Activated naive CD8-positive, alpha-beta T cell treated with anti-CD3 and anti-CD28 coated beads, Interleukin-2, amount 50 U/mL, for 24 hours (primary cell): ENCODE measurements at regions not wholly inside any gene's neighbourhood (a gene's known extent, or its start where the extent isn't known, plus 50 kb on each side); places are given as distances from the start of the nearest gene placed in this dataset.
"Not testable (repeated sequence)": the region's sequence is repeated elsewhere in the genome, so short reads cannot be mapped to it uniquely, and the experiment has no call there.

ENCODE experiments used
- ATAC-seq: fragments of 150-1000 bp; cut with Tn5 transposase; one replicate; pipeline ENCODE4 v1.10.0; 2021
- DNase-seq: peaks from one replicate; pipeline ENCODE4 v3.0.0; 2021
- H3K27ac Mint-ChIP-seq: one replicate; pipeline ENCODE4 v1.8.0; 2021; ENCODE audit warnings: mild to moderate bottlenecking, mixed read lengths
- H3K27me3 Mint-ChIP-seq: one replicate; pipeline ENCODE4 v1.8.0; 2021; ENCODE audit warnings: mixed read lengths
- H3K36me3 Mint-ChIP-seq: one replicate; pipeline ENCODE4 v1.8.0; 2021; ENCODE audit warnings: low read depth, mixed read lengths
- H3K4me1 Mint-ChIP-seq: one replicate; pipeline ENCODE4 v1.8.0; 2021; ENCODE audit warnings: mixed read lengths
- H3K4me3 Mint-ChIP-seq: one replicate; pipeline ENCODE4 v1.8.0; 2021; ENCODE audit warnings: mild to moderate bottlenecking, moderate library complexity, mixed read lengths
- H3K9me3 Mint-ChIP-seq: one replicate; pipeline ENCODE4 v1.8.0; 2021; ENCODE audit warnings: mixed read lengths

DNA sequence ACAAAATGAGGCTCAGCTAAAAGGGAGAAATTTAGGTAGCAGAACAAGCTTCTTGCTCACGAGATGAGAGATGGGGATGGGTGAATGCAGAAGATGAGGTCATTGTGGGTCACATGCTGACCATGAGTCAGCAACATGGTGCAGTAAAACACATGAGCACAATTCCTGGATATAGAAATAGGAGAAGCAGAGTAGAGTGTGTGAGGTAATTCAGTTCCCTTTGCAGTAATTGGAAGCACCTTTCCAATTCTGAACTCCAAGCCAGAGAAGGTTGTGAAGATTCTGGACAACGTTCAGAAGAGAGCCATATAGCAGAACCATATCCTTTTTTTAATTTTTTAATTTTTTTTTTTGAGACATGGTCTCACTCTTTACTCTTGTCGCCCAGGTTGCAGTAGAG is 62.0 kb upstream of the LMNTD1 start:
- DNase-seq (no peak), ATAC-seq (no peak)
- no peak overlapping the region for H3K27ac Mint-ChIP-seq
- H3K4me1 Mint-ChIP-seq, result no peaks in the 10 kb centered on the region
- no peak overlapping the region for H3K4me3 Mint-ChIP-seq
- peaks cover 3% of the 10 kb centered on the region for H3K9me3 Mint-ChIP-seq
- H3K36me3 Mint-ChIP-seq, result no peaks in the 10 kb centered on the region
- H3K27me3 Mint-ChIP-seq, result no peaks in the 10 kb centered on the region

DNA sequence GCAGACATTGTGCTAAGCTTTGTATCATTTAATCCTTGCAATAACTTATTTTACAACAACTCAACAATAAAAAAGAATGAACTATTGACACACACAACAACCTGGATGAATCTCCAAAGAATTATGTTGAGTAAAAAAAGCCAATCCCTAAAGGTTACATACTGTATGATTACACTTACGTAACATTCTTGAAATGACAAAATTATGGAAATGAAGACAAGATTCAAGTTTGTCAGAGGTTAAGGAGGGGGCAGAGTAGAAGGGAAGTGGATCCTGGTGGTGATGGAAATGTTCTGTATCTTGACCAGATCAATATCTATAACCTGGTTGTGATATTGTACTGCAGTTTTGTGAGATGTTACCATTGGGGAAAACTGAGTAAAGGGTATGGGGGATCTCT is 63.2 kb upstream of the LMNTD1 start:
- ATAC-seq (no peak), DNase-seq (no peak)
- Mint-ChIP-seq H3K4me3 (no peak overlapping the region), H3K4me1 (no peaks in the 10 kb centered on the region), H3K9me3 (no peaks in the 10 kb centered on the region), H3K27me3 (no peaks in the 10 kb centered on the region), H3K27ac (no peak overlapping the region), H3K36me3 (no peaks in the 10 kb centered on the region)

DNA sequence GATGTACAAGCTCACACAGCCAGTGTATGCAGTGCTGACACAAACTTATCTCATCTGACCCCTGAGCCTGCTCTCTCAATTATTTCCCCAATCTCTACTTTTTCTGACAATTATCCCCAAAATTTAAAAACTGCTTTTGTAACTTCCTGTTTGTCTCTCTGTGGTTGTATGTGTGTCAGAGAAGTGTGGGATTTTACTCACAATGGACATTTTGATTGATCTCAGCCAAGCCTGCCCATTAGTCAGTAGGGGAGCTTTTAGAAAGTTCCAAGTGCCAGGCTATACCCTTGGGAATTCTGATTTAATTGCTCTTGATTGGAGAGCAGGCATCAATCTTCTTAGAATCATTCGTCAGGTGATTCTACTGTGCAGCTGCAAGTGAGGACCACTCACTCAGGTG is 64.9 kb upstream of the LMNTD1 start:
- DNase-seq, result no peak
- H3K4me3 Mint-ChIP-seq, result no peak overlapping the region
- no peak for ATAC-seq
- no peak overlapping the region for H3K27ac Mint-ChIP-seq
- no peaks in the 10 kb centered on the region for H3K4me1 Mint-ChIP-seq
- H3K27me3 Mint-ChIP-seq, result no peaks in the 10 kb centered on the region
- no peaks in the 10 kb centered on the region for H3K9me3 Mint-ChIP-seq
- H3K36me3 Mint-ChIP-seq, result no peaks in the 10 kb centered on the region

DNA sequence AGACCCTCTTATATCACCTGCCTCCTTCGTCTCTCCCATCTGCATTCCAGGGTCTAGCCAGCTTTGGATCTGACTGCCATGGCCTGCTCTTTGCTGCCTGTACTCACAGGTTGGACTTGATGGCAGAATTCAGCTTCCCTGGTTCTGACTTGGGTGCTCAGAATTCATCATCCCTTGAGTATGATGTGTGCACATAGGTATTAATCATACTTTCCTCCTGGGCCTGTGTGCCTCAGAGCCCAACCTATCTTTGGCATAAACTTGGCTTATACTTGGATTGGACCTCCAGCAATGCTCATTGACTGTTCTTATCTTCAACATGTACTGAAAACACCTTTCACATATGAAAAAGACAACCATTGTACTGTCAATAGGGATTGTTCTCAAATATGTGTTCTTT is 70.7 kb upstream of the LMNTD1 start:
- H3K36me3 Mint-ChIP-seq, result no peaks in the 10 kb centered on the region
- H3K27me3 Mint-ChIP-seq, result no peaks in the 10 kb centered on the region
- H3K4me1 Mint-ChIP-seq, result no peaks in the 10 kb centered on the region
- ATAC-seq (no peak), DNase-seq (no peak)
- H3K4me3 Mint-ChIP-seq, result no peak overlapping the region
- no peak overlapping the region for H3K27ac Mint-ChIP-seq
- no peaks in the 10 kb centered on the region for H3K9me3 Mint-ChIP-seq

DNA sequence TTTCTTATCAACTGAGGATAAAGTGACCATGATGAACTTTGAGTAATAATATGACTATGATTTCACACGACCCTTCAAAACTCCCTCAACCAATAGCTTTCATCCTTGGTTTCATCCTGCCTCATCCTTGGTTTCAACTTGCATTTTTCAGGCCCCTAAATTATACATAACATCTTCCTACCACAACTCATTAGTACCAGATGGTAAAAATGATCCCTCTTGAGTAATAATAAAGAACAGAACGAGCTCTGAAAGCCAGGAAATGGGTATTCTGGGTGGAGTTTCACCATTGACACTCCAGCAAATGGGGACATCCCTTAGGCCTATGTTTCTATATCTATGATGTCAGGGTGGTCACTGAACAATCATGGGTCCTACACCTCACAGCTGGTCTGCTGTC is 72.1 kb upstream of the LMNTD1 start:
- no peak for DNase-seq
- Mint-ChIP-seq H3K4me3 (no peak overlapping the region), H3K27ac (no peak overlapping the region), H3K36me3 (no peaks in the 10 kb centered on the region), H3K9me3 (no peaks in the 10 kb centered on the region), H3K27me3 (no peaks in the 10 kb centered on the region), H3K4me1 (no peaks in the 10 kb centered on the region)
- no peak for ATAC-seq

DNA sequence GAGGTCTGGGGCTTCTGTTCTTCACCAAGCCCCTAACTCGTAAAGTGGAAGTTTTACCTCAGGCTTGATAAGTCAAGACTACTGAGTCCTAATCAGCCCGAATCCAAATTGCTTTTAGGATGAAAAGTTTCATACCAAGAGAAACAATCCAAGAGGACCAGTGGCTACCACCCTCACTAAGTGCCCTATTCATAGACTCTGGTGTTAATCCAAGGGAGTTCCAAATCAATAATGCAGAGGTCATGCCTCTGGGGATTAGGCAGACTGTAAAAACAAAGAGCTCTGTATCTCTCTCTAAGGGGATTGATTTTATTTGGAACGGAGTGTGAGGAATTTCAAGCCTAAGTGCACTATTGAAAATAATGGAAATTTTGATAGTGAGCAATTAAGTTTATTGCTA is 76.3 kb upstream of the LMNTD1 start:
- no peak for ATAC-seq
- Mint-ChIP-seq H3K9me3 (no peaks in the 10 kb centered on the region), H3K4me1 (peaks cover 7% of the 10 kb centered on the region), H3K4me3 (no peak overlapping the region), H3K27ac (no peak overlapping the region), H3K36me3 (no peaks in the 10 kb centered on the region), H3K27me3 (no peaks in the 10 kb centered on the region)
- DNase-seq, result no peak

DNA sequence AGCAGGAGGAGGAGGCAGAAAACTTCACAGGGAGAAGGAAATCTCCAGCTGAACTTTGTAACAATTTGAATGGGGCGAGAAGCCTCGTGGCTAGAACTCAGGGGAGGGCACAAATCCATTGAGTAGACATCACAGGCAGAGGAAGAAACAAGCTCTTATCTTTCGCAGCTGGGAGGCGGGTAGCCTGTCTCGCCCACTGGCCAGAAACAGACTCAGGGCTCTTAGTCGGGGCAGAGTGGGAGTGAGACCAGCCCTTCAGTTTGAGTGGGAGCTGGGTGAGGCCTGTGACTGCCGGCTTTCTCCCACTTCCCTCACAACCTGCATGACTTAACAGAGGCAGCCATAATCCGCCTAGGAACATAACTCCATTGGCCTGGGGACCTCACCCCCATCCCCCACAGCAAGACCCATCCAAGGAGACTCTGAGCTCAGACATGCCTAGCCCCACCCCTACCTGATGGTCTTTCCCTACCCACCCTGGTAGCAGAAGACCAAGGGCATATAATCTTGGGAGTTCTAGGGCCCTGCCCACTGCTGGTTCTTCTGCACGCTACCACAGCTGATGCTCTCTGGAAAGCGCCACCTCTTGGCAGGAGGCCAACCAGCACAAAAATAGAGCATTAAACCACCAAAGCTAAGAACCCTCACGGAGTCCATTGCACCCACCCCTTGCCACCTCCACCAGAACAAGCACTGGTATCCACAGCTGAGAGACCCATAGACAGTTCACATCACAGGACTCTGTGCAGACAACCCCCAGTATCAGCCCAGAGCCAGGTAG is 77.8 kb upstream of the LMNTD1 start:
- not testable (repeated sequence) for H3K27me3 Mint-ChIP-seq, H3K9me3 Mint-ChIP-seq, DNase-seq, H3K4me3 Mint-ChIP-seq, H3K36me3 Mint-ChIP-seq, H3K4me1 Mint-ChIP-seq, ATAC-seq, H3K27ac Mint-ChIP-seq

DNA sequence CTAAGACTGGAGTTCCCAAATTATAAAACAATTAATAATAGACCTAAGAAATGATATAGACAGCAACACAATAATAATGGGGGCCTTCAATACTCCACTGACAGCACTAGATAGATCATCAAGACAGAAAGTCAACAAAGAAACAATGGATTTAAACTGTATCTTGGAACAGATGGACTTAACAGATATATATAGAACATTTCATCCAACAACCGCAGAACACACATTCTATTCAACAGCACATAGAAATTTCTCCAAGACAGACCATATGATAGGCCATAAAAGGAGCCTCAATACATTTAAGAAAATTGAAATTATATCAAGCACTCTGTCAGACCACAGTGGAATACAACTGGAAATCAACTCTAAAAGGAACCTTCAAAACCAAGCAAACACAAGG is 80.1 kb upstream of the LMNTD1 start:
- not testable (repeated sequence) for H3K36me3 Mint-ChIP-seq, H3K27ac Mint-ChIP-seq, H3K4me1 Mint-ChIP-seq

DNA sequence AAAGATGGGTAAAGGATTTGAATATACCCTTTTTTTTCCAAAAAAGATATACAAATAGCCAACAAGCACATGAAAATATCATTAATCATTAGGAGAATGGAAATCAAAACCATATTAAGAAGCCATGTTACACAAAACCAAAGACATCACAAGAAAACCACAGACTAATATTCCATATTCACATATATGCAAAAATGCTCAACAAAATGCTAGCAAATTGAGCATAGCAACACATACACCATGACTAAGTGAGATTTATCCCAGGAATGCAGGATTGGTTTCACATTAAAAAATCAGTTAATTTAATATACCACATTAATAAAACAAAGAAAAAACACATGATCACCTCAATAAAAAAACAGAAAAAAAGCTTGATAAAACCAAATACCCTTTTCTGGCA is 84.7 kb upstream of the LMNTD1 start:
- no peaks in the 10 kb centered on the region for H3K27me3 Mint-ChIP-seq
- H3K36me3 Mint-ChIP-seq, result no peaks in the 10 kb centered on the region
- H3K4me1 Mint-ChIP-seq, result peaks cover 7% of the 10 kb centered on the region
- no peak for DNase-seq
- H3K9me3 Mint-ChIP-seq, result peaks cover 8% of the 10 kb centered on the region
- H3K4me3 Mint-ChIP-seq, result no peak overlapping the region
- ATAC-seq, result no peak
- H3K27ac Mint-ChIP-seq, result no peak overlapping the region

More for the DNA sequence above, 80.1 kb upstream of the LMNTD1 start:
- ATAC-seq, H3K27me3 Mint-ChIP-seq, DNase-seq, H3K9me3 Mint-ChIP-seq, H3K4me3 Mint-ChIP-seq: not testable (repeated sequence)

DNA sequence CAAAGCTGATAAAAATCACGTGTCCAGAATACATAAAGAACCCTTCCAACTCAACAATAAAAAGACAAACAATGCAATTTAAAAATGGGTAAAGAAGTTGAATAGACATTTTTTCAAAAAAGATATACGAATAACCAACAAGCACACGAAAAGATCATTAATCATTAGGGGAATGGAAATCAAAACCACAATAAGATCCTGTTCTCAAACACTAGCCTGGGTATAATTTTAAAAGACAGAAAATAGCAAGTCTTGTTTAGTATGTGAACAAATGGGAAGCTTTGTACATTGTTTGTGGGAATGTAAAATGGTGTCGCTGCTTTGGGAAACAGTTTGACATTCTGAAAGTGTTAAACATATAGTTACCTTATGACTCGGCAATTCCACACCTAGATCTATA is 86.3 kb upstream of the LMNTD1 start:
- H3K36me3 Mint-ChIP-seq, result no peaks in the 10 kb centered on the region
- DNase-seq (no peak), ATAC-seq (no peak)
- H3K4me3 Mint-ChIP-seq, result no peak overlapping the region
- H3K27me3 Mint-ChIP-seq, result no peaks in the 10 kb centered on the region
- H3K9me3 Mint-ChIP-seq, result peaks cover 8% of the 10 kb centered on the region
- no peaks in the 10 kb centered on the region for H3K4me1 Mint-ChIP-seq
- no peak overlapping the region for H3K27ac Mint-ChIP-seq

DNA sequence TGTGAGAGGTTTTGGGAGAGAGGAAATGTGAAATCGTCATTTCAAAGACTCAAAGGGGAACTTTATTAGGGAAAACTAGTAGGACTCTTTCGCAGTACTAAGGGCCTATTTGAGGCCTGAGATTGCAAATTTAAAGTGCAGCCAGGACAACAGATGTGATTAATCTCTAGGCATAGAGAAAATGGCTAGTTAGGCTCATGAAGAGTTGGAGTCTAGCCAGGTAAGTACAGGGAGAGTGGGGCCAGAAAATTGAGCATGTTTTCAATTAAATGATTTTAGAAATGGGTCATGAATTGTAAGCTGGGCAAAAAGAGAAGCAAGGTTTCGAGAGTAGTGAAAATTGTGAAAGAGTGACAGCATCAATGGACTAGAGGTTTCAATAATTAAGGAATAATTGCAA is 91.9 kb upstream of the LMNTD1 start:
- ATAC-seq (no peak), DNase-seq (no peak)
- H3K27me3 Mint-ChIP-seq, result no peaks in the 10 kb centered on the region

DNA sequence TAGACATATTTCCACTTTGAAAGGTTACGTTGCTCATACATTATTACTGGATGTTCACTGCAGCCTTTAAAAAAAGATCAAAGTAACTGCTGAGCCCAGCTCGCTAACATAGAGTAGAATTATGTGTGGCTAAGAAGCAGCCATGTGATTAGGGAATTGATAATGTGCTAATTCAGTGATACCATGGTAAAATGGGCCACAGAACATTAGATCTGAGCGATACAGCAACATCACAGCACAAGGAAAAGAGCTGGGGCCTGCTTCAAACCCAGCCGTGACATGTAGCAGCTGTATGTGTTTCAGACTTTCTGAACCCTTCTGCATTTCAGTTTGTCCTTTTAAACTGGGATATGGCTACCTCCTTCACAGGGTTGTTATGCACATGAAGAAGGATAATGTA is 92.3 kb upstream of the LMNTD1 start:
- Mint-ChIP-seq H3K4me1 (no peaks in the 10 kb centered on the region), H3K36me3 (no peaks in the 10 kb centered on the region), H3K27ac (no peak overlapping the region), H3K4me3 (no peak overlapping the region), H3K27me3 (no peaks in the 10 kb centered on the region), H3K9me3 (no peaks in the 10 kb centered on the region)
- DNase-seq, result no peak
- no peak for ATAC-seq

More for the DNA sequence above, 91.9 kb upstream of the LMNTD1 start:
- Mint-ChIP-seq H3K27ac (no peak overlapping the region), H3K36me3 (no peaks in the 10 kb centered on the region), H3K4me1 (no peaks in the 10 kb centered on the region), H3K9me3 (no peaks in the 10 kb centered on the region), H3K4me3 (no peak overlapping the region)

DNA sequence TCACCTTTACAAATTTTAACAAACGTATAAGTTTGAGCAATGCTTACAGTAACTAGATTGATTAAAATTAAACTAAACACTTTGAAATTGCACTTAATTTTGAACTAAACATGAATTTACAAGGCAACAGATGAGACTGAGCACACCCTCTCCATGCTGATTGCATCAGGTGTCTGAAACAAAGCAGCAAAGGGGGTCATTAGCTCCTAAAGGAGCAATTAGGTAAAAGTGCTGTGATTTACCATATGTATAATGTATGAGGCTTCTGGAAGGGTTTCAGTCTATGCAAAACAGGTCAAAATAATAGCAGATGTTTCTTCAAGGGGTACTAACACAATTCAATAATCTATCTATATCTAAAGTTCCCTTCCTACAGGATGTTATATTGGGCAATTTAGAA is 98.8 kb upstream of the LMNTD1 start:
- DNase-seq (no peak), ATAC-seq (no peak)
- Mint-ChIP-seq H3K9me3 (no peaks in the 10 kb centered on the region), H3K4me3 (no peak overlapping the region), H3K27me3 (no peaks in the 10 kb centered on the region), H3K36me3 (no peaks in the 10 kb centered on the region), H3K4me1 (no peaks in the 10 kb centered on the region), H3K27ac (no peak overlapping the region)

DNA sequence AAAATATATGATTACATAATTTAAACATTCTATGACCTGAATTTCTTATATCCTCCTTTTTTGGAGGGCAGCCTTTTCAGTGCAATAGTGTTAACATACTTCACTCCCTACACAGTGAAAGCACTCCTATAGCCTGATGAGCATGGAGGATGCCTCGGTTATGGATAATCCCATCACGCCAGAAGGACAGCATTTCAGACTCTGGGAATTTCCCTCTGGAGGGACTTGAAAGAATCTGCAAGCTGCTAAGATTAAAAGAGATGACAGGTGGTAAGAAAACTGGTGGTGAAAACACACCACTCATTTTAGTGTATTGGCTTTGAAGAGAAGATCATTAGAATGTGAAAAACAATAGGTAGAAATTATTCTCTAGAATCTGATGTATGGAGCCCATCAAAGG is 99.3 kb upstream of the LMNTD1 start:
- Mint-ChIP-seq H3K4me3 (no peak overlapping the region), H3K36me3 (no peaks in the 10 kb centered on the region), H3K27me3 (no peaks in the 10 kb centered on the region), H3K9me3 (no peaks in the 10 kb centered on the region), H3K27ac (no peak overlapping the region), H3K4me1 (no peaks in the 10 kb centered on the region)
- ATAC-seq (no peak), DNase-seq (no peak)

DNA sequence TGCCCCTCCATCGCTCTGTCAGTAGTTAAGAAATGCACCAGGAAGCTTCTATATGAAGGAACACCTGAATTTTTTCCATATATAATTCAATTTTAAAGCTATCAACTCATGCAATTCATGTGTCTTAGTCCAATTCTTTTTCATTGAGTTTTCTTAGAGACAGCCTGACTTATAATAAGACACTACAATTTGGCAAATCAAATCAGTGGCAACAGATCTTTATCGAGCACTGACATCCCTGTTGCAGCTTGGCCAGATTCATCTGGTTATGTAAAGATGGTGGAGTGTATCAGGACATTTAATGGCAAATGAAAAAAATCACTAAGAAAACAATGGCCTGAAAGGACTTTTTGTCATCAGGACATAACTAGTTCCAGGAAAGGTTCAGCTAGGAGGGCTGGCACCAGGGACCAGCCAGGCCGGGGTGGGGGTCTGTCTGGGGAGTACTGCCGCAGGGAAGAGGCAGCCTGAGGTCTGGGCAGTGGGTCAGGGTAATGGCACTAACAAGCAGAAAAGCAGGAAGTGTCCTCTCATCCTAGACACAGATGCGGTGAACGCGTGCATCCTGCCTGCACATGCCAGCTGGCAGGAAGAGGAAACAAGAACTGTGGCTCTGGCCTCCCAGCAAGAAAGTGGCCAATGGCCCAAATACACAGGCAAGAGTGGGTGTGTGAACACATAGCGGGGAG is 100.5 kb upstream of the LMNTD1 start:
- Mint-ChIP-seq H3K27me3 (no peaks in the 10 kb centered on the region), H3K36me3 (no peaks in the 10 kb centered on the region), H3K4me3 (no peak overlapping the region), H3K4me1 (no peaks in the 10 kb centered on the region), H3K27ac (no peak overlapping the region), H3K9me3 (no peaks in the 10 kb centered on the region)
- DNase-seq, result no peak
- no peak for ATAC-seq
